ENCODE measurements at regions not wholly inside any gene's neighbourhood (a gene's known extent, or its start where the extent isn't known, plus 50 kb on each side); places are given as distances from the start of the nearest gene placed in this dataset.

- intact Hi-C loops (cut with DNase I; ENCODE audit: low total_unique reads), result no loop called here
- Histone ChIP-seq H3K4me3 (no peak overlapping the region), H3K27me3 (no peaks in the 10 kb centered on the region), H3K36me3 (no peaks in the 10 kb centered on the region), H3K9me3 (no peaks in the 10 kb centered on the region), H3K27ac (no peak overlapping the region), H3K4me1 (no peaks in the 10 kb centered on the region)
- no peak for DNase-seq
- no peak for TF ChIP-seq POLR2A (IDR thresholded peaks at IDR 0.05)
- TF ChIP-seq CTCF (IDR thresholded peaks at IDR 0.05 in 4 of 5, conservative IDR thresholded peaks at IDR 0.05 in 1 of 5), result no peak
- in situ Hi-C loops (cut with MboI; ENCODE audit: low sequenced_read_pairs in 4 of 4), result loop anchor here in 1 of 4 donors (25.0 kb wide), 1 partner anchor 106 kb away; no protein-coding TSS in a partner anchor
- no peak for ATAC-seq
Measured at GRCh38 chr18:70981400-70982140, 692.7 kb downstream of the SOCS6 start.

GRCh38 chr18:70973626-70974025 is 684.8 kb downstream of the SOCS6 start:
- Histone ChIP-seq H3K27me3 (no peaks in the 10 kb centered on the region), H3K4me1 (no peaks in the 10 kb centered on the region), H3K9me3 (no peaks in the 10 kb centered on the region), H3K4me3 (no peak overlapping the region), H3K27ac (no peak overlapping the region), H3K36me3 (no peaks in the 10 kb centered on the region)
- ATAC-seq, result no peak
- TF ChIP-seq POLR2A (IDR thresholded peaks at IDR 0.05) (no peak), CTCF (IDR thresholded peaks at IDR 0.05 in 4 of 5, conservative IDR thresholded peaks at IDR 0.05 in 1 of 5) (no peak)
- intact Hi-C loops (cut with DNase I; ENCODE audit: low total_unique reads), result no loop called here
- in situ Hi-C loops (cut with MboI; ENCODE audit: low sequenced_read_pairs in 4 of 4), result no loop called here
- no peak for DNase-seq

GRCh38 chr18:70966419-70966818 is 677.6 kb downstream of the SOCS6 start:
- ATAC-seq, result no peak
- no peak for DNase-seq
- no peak overlapping the region for H3K4me3 ChIP-seq
- TF ChIP-seq CTCF (IDR thresholded peaks at IDR 0.05 in 4 of 5, conservative IDR thresholded peaks at IDR 0.05 in 1 of 5) (no peak), POLR2A (IDR thresholded peaks at IDR 0.05) (no peak)
- H3K27me3 ChIP-seq, result no peaks in the 10 kb centered on the region
- H3K27ac ChIP-seq, result no peak overlapping the region
- H3K4me1 ChIP-seq, result no peaks in the 10 kb centered on the region
- no peaks in the 10 kb centered on the region for H3K36me3 ChIP-seq
- H3K9me3 ChIP-seq, result no peaks in the 10 kb centered on the region
- in situ Hi-C loops (cut with MboI; ENCODE audit: low sequenced_read_pairs in 4 of 4) (no loop called here), intact Hi-C loops (cut with DNase I; ENCODE audit: low total_unique reads) (no loop called here)

GRCh38 chr18:70961939-70962338 is 673.1 kb downstream of the SOCS6 start:
- DNase-seq (no peak), ATAC-seq (no peak)
- Histone ChIP-seq H3K4me3 (no peak overlapping the region), H3K9me3 (no peaks in the 10 kb centered on the region), H3K27me3 (no peaks in the 10 kb centered on the region), H3K4me1 (no peaks in the 10 kb centered on the region), H3K36me3 (no peaks in the 10 kb centered on the region), H3K27ac (no peak overlapping the region)
- TF ChIP-seq POLR2A (IDR thresholded peaks at IDR 0.05) (no peak), CTCF (IDR thresholded peaks at IDR 0.05 in 4 of 5, conservative IDR thresholded peaks at IDR 0.05 in 1 of 5) (no peak)
- intact Hi-C loops (cut with DNase I; ENCODE audit: low total_unique reads) (no loop called here), in situ Hi-C loops (cut with MboI; ENCODE audit: low sequenced_read_pairs in 4 of 4) (no loop called here)

- in situ Hi-C loops (cut with MboI; ENCODE audit: low sequenced_read_pairs in 4 of 4), result no loop called here
- Histone ChIP-seq H3K27me3 (no peaks in the 10 kb centered on the region), H3K9me3 (no peaks in the 10 kb centered on the region), H3K4me1 (no peaks in the 10 kb centered on the region), H3K27ac (no peak overlapping the region), H3K36me3 (no peaks in the 10 kb centered on the region), H3K4me3 (no peak overlapping the region)
- intact Hi-C loops (cut with DNase I; ENCODE audit: low total_unique reads), result no loop called here
- ATAC-seq, result no peak
- DNase-seq, result no peak
- TF ChIP-seq POLR2A (IDR thresholded peaks at IDR 0.05) (no peak), CTCF (IDR thresholded peaks at IDR 0.05 in 4 of 5, conservative IDR thresholded peaks at IDR 0.05 in 1 of 5) (no peak)
Measured at GRCh38 chr18:70956554-70956953, 667.7 kb downstream of the SOCS6 start.
